Gastroesophageal sphincter (tissue), 3 donors: ENCODE measurements at regions not wholly inside any gene's neighbourhood (a gene's known extent, or its start where the extent isn't known, plus 50 kb on each side); places are given as distances from the start of the nearest gene placed in this dataset.

ENCODE experiments used
- CTCF ChIP-seq, 4 experiments: fragments of 200-600 bp in 2 of 4; fragments of 450-650 bp in 2 of 4; sonication (generic) in 1 of 4; IDR thresholded peaks; one replicate each; pipeline ENCODE4 v1.5.1; 2017 to 2019; ENCODE audit warnings: antibody characterized with exemption in 4 of 4, mild to moderate bottlenecking in 2 of 4, moderate library complexity in 2 of 4
- POLR2A ChIP-seq, 2 donors: fragments of 450-650 bp; IDR thresholded peaks; one replicate each; pipeline ENCODE4 v1.6.1; 2017; ENCODE audit warnings: antibody characterized with exemption in 2 of 2, mild to moderate bottlenecking in 2 of 2, moderate library complexity in 1 of 2
- POLR2AphosphoS5 ChIP-seq: sonication (generic); formaldehyde crosslinking; IDR thresholded peaks from one replicate; pipeline ENCODE4 v1.6.1; 2017; ENCODE audit warnings: antibody characterized with exemption

- TF ChIP-seq POLR2AphosphoS5, result no peak
- TF ChIP-seq CTCF (IDR thresholded peaks at IDR 0.05), result no peak
- no peak for TF ChIP-seq POLR2A (IDR thresholded peaks at IDR 0.05)
Observed at GRCh38 chr20:57030611-57031600, 235.5 kb downstream of the BMP7 start.
